Activated naive CD4-positive, alpha-beta T cell treated with anti-CD3 and anti-CD28 coated beads, Interleukin-2, amount 50 U/mL, for 72 hours (primary cell): ENCODE measurements at regions not wholly inside any gene's neighbourhood (a gene's known extent, or its start where the extent isn't known, plus 50 kb on each side); places are given as distances from the start of the nearest gene placed in this dataset.
"Not testable (repeated sequence)": the region's sequence is repeated elsewhere in the genome, so short reads cannot be mapped to it uniquely, and the experiment has no call there.

ENCODE experiments used
- ATAC-seq, 2 donors: fragments of 150-1000 bp; cut with Tn5 transposase; 2 replicates each; pipeline ENCODE4 v1.10.0; 2021; ENCODE audit warnings: mild to moderate bottlenecking in 2 of 2, moderate library complexity in 2 of 2
- DNase-seq, 2 donors: peaks; one replicate each; pipeline ENCODE4 v3.0.0; 2021 to 2022; ENCODE audit warnings: low spot score in 2 of 2
- H3K27ac Mint-ChIP-seq, 2 donors: one replicate each; pipeline ENCODE4 v1.8.0; 2022; ENCODE audit warnings: mild to moderate bottlenecking in 2 of 2, mixed read lengths in 2 of 2
- H3K36me3 Mint-ChIP-seq, 2 donors: one replicate each; pipeline ENCODE4 v1.8.0; 2022; ENCODE audit warnings: mixed read lengths in 2 of 2
- H3K9me3 Mint-ChIP-seq, 2 donors: one replicate each; pipeline ENCODE4 v1.8.0; 2022; ENCODE audit warnings: mixed read lengths in 2 of 2

DNA sequence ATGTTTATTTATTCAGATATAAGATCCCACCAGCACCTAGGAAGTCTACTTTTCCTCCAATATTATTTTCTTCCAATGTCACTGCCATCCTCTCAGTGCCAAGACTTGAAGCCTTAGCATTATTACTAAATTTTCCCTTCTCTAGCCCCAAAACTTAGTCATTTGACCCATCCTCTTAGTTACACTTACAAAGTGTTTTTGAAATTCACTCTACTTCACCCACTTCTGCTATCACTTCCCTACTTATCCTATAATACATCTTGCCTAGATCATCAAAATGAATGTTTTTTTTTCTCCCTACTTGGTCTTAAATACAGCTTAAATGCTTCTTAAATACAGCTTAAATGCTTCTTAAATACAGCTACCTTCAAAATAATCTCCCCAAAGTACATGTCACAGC is 376.6 kb downstream of the RSL24D1 start:
- no peak for ATAC-seq
- H3K36me3 Mint-ChIP-seq, result no peaks in the 10 kb centered on the region
- no peak for DNase-seq
- peaks cover 0 to 7% of the 10 kb centered on the region in 2 donors for H3K9me3 Mint-ChIP-seq
- no peak overlapping the region for H3K27ac Mint-ChIP-seq

DNA sequence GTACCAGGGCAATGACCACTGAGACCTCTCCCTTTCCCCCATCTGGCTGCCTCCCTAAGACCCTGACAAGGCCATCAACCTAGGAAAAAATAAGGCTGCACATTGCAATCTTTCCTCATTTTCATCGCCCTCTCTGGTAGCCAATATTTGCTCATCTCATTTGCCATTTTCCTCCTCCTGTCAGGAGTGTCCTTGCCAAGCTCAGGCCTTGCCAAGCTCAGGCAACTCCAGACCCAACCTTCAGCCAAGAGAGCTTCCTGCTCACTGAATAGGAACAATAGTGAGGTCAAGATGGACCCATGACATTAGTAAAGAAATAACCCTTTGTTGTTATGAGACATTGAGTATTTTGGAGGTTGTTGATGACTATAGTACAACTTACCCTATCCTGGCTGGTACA is 380.3 kb downstream of the RSL24D1 start:
- no peaks in the 10 kb centered on the region for H3K36me3 Mint-ChIP-seq
- peaks cover 10 to 13% of the 10 kb centered on the region in 2 donors for H3K9me3 Mint-ChIP-seq
- DNase-seq (no peak), ATAC-seq (no peak)
- H3K27ac Mint-ChIP-seq, result no peak overlapping the region

DNA sequence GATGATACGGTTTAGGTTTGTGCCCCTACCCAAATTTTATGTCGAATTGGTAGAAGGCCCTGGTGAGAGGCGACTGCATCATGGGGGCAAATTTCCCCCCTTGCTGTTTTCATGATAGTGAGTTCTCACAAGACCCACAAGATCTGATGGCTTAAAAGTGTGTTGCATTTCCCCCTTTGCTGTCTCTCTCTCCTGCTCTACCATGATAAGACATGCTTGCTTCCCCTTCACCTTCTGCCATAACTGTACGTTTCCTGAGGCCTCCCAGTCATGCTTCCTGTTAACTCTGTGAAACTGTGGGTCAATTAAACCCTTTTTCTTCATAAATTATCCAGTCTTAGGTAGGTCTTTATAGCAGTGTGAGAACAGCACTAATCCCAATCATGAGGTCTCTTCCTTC is 381.2 kb downstream of the RSL24D1 start:
- ATAC-seq (no peak), DNase-seq (no peak)
- Mint-ChIP-seq H3K36me3 (no peaks in the 10 kb centered on the region), H3K9me3 (peaks cover 11 to 14% of the 10 kb centered on the region in 2 donors), H3K27ac (no peak overlapping the region)

DNA sequence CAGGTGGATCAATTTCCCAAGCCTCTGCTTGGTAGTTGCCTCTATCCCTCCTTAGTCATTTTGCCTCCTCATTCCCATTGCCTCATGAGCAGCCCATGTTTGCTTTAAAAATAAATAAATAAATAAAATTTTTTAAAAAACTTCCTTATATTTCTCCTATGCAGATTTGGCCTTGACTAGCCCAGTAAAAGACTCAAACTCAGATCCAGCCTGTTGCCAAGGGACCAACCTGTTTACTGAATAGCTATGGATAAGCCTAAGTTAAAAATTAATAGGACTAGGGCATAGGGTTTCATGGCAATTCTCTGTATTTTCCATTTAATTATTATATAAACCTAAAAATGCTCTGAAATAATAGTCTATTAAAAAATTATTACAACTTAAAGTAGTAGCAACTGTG is 384.4 kb downstream of the RSL24D1 start:
- DNase-seq (no peak), ATAC-seq (no peak)
- Mint-ChIP-seq H3K27ac (no peak overlapping the region), H3K36me3 (no peaks in the 10 kb centered on the region), H3K9me3 (peaks cover 11 to 14% of the 10 kb centered on the region in 2 donors)

DNA sequence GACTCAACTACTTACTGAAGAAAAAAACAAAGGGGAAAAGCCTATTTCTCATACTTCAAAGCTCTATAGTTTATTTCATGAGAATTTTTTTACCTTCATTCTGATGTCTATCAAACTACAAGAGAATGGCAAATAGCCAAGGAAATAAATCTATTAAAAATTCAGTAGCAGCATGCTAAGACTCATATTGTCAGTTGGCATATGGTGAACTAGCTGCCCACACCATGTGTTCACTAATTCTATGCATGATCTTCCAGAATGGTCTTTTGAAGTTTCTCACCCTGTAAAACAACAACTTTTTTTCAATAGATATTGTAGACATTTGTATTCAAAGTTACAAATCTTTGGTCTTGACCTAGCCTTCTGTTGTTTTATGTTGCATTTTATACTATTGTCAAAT is 386.2 kb downstream of the RSL24D1 start:
- no peak for DNase-seq
- no peaks in the 10 kb centered on the region for H3K36me3 Mint-ChIP-seq
- H3K9me3 Mint-ChIP-seq, result peaks cover 12 to 14% of the 10 kb centered on the region in 2 donors
- H3K27ac Mint-ChIP-seq, result no peak overlapping the region
- ATAC-seq, result no peak

DNA sequence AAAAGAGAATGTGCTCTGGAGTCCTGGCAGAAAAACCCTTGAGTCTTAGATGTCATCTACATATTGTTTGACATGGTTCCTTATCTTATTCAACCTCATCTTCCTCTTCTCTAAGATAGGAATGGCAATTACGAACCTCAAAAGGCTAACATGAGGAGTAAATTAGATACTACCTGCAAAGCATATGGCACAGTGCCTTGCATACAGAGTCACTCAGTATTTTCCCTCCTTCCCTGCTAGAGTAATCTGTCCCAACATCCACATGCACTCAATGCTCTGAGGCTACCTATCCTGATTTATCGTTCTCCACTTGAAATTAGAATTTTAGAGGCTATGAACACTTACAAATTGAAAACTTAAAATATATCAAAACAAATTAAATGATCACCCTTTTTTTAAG is 386.7 kb downstream of the RSL24D1 start:
- Mint-ChIP-seq H3K9me3 (peaks cover 11 to 14% of the 10 kb centered on the region in 2 donors), H3K36me3 (no peaks in the 10 kb centered on the region), H3K27ac (no peak overlapping the region)
- ATAC-seq (no peak), DNase-seq (no peak)

DNA sequence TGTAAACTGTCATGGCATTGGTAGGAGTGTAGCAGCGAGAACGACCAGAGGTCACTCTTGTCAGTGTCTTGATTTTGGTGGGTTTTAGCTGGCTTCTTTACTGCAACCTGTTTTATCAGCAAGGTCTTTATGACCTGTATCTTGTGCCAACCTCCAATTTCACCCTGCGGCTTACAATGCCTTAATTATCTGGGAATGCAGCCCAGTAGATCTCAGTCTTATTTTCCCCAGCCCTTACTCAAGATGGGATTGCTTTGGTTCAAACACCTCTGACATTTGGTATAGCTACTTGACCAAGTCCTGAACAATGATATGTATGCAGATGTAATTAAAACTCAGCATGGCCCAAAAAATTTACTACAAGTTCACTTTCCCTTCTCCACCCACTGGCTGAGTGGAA is 388.4 kb downstream of the RSL24D1 start:
- Mint-ChIP-seq H3K36me3 (no peaks in the 10 kb centered on the region), H3K9me3 (peaks cover 5 to 7% of the 10 kb centered on the region in 2 donors), H3K27ac (no peak overlapping the region)
- no peak for DNase-seq
- no peak for ATAC-seq

DNA sequence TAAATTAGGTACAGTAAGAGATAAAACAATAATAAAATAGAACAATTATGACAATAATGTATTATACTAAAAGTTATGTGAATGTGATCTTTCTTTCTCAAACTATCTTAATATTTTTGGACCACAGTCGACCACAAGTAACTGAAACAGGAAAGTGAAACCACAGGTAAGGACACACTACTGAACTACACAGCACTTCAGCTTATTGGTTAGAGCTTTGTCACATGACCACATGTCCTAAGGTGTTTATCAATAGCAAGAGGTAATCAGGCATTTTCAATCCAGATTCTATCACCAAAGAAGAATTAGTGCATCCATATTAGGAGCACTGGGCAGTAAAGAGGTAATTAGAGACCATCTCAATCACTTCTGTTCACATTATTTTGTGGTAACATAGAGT is 392.8 kb downstream of the RSL24D1 start:
- Mint-ChIP-seq H3K27ac (no peak overlapping the region), H3K36me3 (no peaks in the 10 kb centered on the region), H3K9me3 (peaks cover 0 to 5% of the 10 kb centered on the region in 2 donors)
- DNase-seq (no peak), ATAC-seq (no peak)

DNA sequence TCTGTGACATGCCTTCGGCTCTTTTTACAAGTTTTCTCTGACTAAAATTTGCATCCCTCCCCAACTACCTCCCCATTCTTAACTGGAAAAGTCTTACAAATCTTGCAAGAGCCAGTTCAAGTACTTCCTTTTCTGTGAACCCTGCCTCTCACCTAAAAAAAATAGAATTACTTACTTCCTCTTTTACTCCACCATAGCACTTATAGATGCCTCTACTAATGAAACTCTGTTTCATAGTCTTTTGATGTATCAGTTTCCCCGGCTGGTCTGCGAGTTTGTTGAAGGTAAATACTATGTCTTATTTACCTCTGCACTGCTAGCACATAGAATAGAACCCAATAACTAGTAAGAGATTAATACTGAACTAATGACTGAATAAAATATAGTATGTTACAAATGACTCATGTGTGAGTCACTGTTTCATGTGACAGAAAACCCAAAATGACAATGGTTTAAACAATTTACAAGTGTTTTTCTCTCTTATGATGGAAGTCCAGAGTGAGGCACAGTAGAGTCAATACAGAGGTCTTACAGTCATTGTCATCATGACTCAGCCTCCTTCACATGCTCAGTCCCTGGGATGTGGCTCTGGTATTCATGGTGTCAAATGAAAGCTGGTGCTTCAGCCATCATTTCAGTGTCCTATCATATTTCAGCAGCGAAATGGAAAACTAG is 393.5 kb downstream of the RSL24D1 start:
- Mint-ChIP-seq H3K27ac (no peak overlapping the region), H3K36me3 (no peaks in the 10 kb centered on the region), H3K9me3 (peaks cover 0 to 5% of the 10 kb centered on the region in 2 donors)
- DNase-seq, result no peak
- ATAC-seq, result peak in 1 of 2 donors; percentile 83

DNA sequence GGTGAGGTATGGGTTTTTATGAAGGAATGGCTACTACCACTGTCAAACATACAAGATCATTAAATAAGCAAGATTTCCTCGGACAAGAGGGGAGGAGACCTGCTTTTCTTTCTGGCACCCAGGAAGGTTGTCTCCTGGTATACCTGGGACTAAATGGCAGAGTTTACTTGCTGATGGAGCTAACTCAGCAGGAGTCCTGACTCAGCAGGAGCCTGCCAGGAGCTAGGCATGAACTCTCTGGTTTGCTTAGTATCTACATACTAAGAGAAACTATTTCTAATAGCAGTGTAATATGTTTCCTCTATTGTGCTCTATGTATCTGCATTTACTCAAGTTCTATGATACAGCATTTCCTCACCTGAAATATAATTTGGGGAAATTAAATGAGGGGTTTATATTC is 404.2 kb downstream of the RSL24D1 start:
- Mint-ChIP-seq H3K27ac (no peak overlapping the region), H3K9me3 (peaks cover 0 to 4% of the 10 kb centered on the region in 2 donors), H3K36me3 (no peaks in the 10 kb centered on the region)
- no peak for ATAC-seq
- no peak for DNase-seq

DNA sequence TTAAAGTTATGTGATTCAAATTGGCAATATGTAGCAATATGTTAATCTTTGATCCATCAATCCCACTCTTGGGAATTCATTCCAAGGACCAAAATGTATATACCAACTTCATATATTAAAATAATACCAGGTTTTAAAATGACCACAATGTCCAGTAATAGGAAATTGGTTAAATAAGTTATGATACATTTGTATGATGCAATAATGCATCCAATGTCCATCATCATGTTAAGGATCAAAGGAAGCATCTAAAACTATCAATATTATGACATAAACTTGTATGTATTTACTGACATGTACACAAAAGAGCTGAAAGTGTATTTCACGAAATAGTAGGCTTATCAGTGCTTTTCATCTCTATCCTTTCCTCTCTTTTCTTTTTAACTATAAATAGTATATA is 406.0 kb downstream of the RSL24D1 start:
- no peaks in the 10 kb centered on the region for H3K36me3 Mint-ChIP-seq
- no peak overlapping the region for H3K27ac Mint-ChIP-seq
- ATAC-seq (no peak), DNase-seq (no peak)
- H3K9me3 Mint-ChIP-seq, result peaks cover 0 to 4% of the 10 kb centered on the region in 2 donors

DNA sequence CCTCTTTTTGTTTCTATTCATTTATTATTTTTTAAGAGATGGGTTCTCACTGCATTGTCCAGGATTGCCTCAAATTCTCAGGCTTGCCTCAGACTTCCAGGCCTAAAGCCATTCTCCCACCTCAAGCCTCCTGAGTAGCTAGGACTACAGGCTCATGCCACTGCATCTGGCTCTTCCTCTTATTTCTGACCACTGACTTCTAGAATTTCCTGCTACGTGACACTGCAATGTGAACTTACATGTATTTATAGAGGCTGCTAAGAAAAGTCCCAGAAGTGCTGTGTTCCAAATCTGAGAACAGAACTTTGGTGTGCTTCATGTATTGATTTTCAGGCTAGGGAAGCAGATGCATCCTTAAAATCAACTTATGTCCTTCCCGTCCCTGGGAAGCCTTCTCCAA is 407.4 kb downstream of the RSL24D1 start:
- peaks cover 0 to 7% of the 10 kb centered on the region in 2 donors for H3K36me3 Mint-ChIP-seq
- peaks cover 7 to 8% of the 10 kb centered on the region in 2 donors for H3K9me3 Mint-ChIP-seq
- ATAC-seq (no peak), DNase-seq (no peak)
- no peak overlapping the region for H3K27ac Mint-ChIP-seq

DNA sequence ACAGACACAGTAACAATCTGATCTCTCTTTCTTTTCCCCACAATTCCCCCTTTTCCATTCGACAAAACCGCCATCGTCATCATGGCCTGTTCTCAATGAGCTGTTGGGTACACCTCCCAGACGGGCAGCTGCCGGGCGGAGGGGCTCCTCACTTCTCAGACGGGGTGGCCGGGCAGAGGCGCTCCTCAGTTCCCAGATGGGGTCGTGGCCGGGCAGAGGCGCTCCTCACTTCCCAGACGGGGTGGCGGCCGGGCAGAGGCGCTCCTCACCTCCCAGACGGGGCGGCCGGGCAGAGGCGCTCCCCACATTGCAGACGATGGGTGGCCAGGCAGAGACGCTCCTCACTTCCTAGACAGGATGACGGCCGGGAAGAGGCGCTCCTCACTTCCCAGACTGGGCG is 415.5 kb downstream of the RSL24D1 start:
- Mint-ChIP-seq H3K36me3 (peaks cover 0 to 17% of the 10 kb centered on the region in 2 donors), H3K9me3 (peaks cover 8 to 17% of the 10 kb centered on the region in 2 donors)
- DNase-seq, ATAC-seq, H3K27ac Mint-ChIP-seq: not testable (repeated sequence)

DNA sequence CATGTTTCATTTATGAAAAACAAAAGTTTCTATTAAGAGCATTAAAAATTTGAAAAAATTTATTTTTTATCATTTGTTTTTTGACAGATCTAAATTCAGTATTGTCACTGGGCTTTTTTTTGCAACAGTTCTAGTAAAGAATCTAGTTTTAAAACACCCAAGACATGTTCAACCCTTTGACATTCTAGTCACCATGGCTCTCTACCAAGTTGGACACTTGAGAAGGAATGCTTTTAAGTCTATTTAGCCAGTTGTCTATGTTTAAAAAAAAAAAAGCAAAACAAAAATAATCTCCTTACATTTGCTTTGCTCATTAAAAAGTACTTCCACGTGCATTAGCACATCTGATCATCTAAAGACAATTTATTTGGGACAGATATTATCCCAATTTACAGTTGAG is 417.5 kb downstream of the RSL24D1 start:
- peaks cover 4 to 9% of the 10 kb centered on the region in 2 donors for H3K9me3 Mint-ChIP-seq
- ATAC-seq (no peak), DNase-seq (no peak)
- H3K36me3 Mint-ChIP-seq, result peaks cover 0 to 10% of the 10 kb centered on the region in 2 donors
- H3K27ac Mint-ChIP-seq, result no peak overlapping the region

DNA sequence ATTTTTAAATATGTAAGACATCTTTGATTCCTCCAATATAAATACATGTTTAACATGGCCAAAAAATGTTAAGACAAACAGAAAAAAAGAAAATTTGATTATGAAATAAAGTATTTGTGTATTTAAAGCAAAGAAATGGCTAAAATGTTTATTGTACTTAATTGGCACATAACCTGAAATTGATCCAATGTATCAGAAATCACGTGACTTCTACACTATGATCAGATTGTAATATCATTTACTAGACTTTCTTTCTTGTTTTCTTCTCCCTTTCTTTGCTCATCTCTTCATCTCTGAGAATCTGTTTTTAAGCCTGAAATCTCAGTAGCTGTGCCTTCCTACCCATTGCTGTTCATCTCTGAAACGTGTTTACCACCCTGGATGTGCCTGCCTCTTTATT is 420.3 kb downstream of the RSL24D1 start:
- no peak for ATAC-seq
- no peak for DNase-seq
- no peak overlapping the region for H3K27ac Mint-ChIP-seq
- H3K9me3 Mint-ChIP-seq, result no peaks in the 10 kb centered on the region
- peaks cover 0 to under 1% of the 10 kb centered on the region in 2 donors for H3K36me3 Mint-ChIP-seq

DNA sequence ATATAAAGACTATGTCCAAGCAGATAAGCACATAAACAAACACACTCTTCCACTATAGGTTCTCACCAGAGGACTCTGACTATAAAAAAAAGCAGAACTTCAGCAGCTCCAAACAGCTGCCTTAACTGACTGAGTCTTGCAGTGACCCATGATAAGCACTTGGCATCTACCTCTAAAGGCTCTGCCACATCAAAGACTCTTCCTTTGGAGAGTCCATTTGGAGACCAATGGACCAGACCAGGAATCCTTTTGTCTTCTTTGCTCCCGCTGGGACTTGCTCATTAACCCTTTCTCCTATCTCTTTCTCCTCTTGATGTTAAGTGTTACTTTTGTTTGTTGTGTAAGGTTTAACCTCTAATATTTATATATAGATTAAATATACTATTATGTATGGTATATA is 424.1 kb downstream of the RSL24D1 start:
- ATAC-seq, result no peak
- Mint-ChIP-seq H3K9me3 (peaks cover 3 to 9% of the 10 kb centered on the region in 2 donors), H3K27ac (no peak overlapping the region), H3K36me3 (no peaks in the 10 kb centered on the region)
- DNase-seq, result no peak

DNA sequence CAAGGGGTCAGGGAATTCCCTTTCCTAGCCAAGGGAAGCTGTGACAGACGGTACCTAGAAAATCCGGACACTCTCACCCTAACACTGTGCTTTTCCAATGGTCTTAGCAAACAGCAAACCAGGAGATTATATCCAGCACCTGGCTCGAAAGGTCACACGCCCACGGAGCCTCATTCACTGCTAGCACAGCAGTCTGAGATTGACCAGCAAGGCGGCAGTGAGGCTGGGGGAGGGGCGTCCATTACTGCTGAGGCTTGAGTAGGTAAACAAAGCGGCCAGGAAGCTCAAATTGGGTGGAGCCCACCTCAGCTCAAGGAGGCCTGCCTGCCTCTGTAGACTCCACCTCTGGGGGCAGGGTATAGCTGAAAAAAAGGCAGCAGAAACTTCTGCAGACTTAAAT is 447.3 kb downstream of the RSL24D1 start:
- Mint-ChIP-seq H3K36me3 (peaks cover 0 to 16% of the 10 kb centered on the region in 2 donors), H3K9me3 (peaks cover 23 to 32% of the 10 kb centered on the region in 2 donors)
- not testable (repeated sequence) for H3K27ac Mint-ChIP-seq, ATAC-seq, DNase-seq

DNA sequence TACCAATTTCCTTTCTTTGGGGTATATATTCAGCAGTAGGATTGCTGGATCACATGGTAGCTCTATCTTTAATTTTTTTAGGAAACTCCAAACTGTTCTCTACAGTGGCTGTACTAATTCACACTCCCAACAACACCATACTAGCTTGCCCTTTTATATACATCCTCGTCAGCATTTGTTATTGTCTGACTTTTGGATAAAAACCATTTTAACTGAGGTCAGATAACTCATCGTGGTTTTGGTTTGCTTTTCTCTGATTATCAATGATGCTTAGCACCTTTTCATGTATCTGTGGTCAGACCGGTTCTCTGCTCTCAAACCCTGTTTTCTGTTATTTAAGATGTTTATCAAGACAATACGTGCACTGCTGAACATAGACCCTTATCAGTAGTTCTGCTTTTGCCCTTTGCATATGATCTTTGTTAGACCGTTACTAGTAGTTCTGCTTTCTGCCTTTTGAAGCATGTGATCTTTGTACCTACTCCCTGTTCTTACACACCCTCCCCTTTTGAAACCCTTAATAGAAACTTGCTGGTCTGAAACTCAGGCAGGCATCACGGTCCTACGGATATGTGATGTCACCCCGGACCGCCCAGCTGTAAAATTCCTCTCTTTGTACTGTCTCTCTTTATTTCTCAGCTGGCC is 474.3 kb downstream of the RSL24D1 start:
- ATAC-seq (no peak), DNase-seq (no peak)
- H3K9me3 Mint-ChIP-seq, result peaks cover 32 to 36% of the 10 kb centered on the region in 2 donors
- H3K27ac Mint-ChIP-seq, result no peak overlapping the region
- H3K36me3 Mint-ChIP-seq, result no peaks in the 10 kb centered on the region
